OCI-LY3 (cell line): ENCODE measurements at regions not wholly inside any gene's neighbourhood (a gene's known extent, or its start where the extent isn't known, plus 50 kb on each side); places are given as distances from the start of the nearest gene placed in this dataset.

Experiments used
- H2AFZ ChIP-seq: fragments of 200-600, 300-600 bp; shearing (Covaris generic); 2 replicates; pipeline ENCODE4 v1.6.0; 2014; ENCODE audit warnings: antibody characterized with exemption, low read depth, low read length
- H3K27ac ChIP-seq: fragments of 200-600, 300-600 bp; sonication (generic); 2 replicates; pipeline ENCODE4 v1.5.1; 2014; ENCODE audit warnings: mild to moderate bottlenecking, low read length, moderate library complexity, mixed read lengths
- H3K27me3 ChIP-seq: fragments of 200-600, 300-600 bp; sonication (generic); 2 replicates; pipeline ENCODE4 v1.6.1; 2014; ENCODE audit warnings: low read depth, low read length, mixed read lengths
- H3K36me3 ChIP-seq: fragments of 200-600, 300-600 bp; sonication (generic); replicated peaks from 2 replicates; pipeline ENCODE3; 2014; ENCODE audit warnings: low read depth, low read length, mixed read lengths
- H3K4me1 ChIP-seq: fragments of 300-600, 200-600 bp; sonication (generic); 2 replicates; pipeline ENCODE4 v1.6.1; 2014; ENCODE audit warnings: low read length, mixed read lengths
- H3K4me2 ChIP-seq: fragments of 200-600, 300-600 bp; sonication (generic); 2 replicates; pipeline ENCODE4 v1.6.1; 2014; ENCODE audit warnings: low read length, mixed read lengths
- H3K4me3 ChIP-seq: fragments of 300-600, 200-600 bp; sonication (generic); 2 replicates; pipeline ENCODE4 v1.5.1; 2014; ENCODE audit warnings: antibody characterized with exemption, mild to moderate bottlenecking, low read length, moderate library complexity
- H3K79me2 ChIP-seq: fragments of 300-600, 200-600 bp; shearing (Covaris generic); 2 replicates; pipeline ENCODE4 v1.6.1; 2014; ENCODE audit warnings: mild to moderate bottlenecking, low read length, mixed read lengths
- H3K9ac ChIP-seq: fragments of 300-600, 200-600 bp; shearing (Covaris generic); 2 replicates; pipeline ENCODE4 v1.6.0; 2014; ENCODE audit warnings: mild to moderate bottlenecking, low read length, moderate library complexity
- H3K9me3 ChIP-seq: fragments of 200-600, 300-600 bp; shearing (Covaris generic); 2 replicates; pipeline ENCODE4 v1.6.1; 2014; ENCODE audit warnings: low read length, mixed read lengths; ENCODE audit not compliant: insufficient read depth
- H4K20me1 ChIP-seq: fragments of 200-600, 300-600 bp; sonication (generic); 2 replicates; pipeline ENCODE4 v1.6.1; 2016; ENCODE audit warnings: low read length, mixed read lengths; ENCODE audit not compliant: insufficient read depth
- CTCF ChIP-seq: fragments of 200-600, 300-600 bp; sonication (generic); IDR thresholded peaks from 2 replicates; pipeline ENCODE4 v1.5.1; 2014; ENCODE audit warnings: antibody characterized with exemption, low read length, low read depth
- EZH2phosphoT487 ChIP-seq: fragments of 200-600 bp; shearing (Covaris generic); IDR thresholded peaks from 2 replicates; pipeline ENCODE4 v1.6.1; 2018; ENCODE audit warnings: antibody characterized with exemption, mixed run types, low read depth

GRCh38 chr17:72031219-72031884 lies 89.5 kb upstream of the SOX9 start:
- H2AFZ ChIP-seq = no peak overlapping the region
- no peak for TF ChIP-seq EZH2phosphoT487
- TF ChIP-seq CTCF = no peak
- H3K27ac ChIP-seq = no peak overlapping the region

GRCh38 chr17:72033334-72033733 lies 87.5 kb upstream of the SOX9 start:
- Histone ChIP-seq H3K9me3 (no peaks in the 10 kb centered on the region), H3K4me1 (peaks cover 17% of the 10 kb centered on the region), H3K4me2 (no peak overlapping the region), H3K27ac (no peak overlapping the region), H3K9ac (no peak overlapping the region), H2AFZ (no peak overlapping the region), H3K27me3 (peaks cover 18% of the 10 kb centered on the region), H3K4me3 (no peak overlapping the region), H4K20me1 (no peaks in the 10 kb centered on the region), H3K79me2 (no peaks in the 10 kb centered on the region), H3K36me3 (no peaks in the 10 kb centered on the region)
- TF ChIP-seq EZH2phosphoT487 = no peak
- TF ChIP-seq CTCF = no peak

More at GRCh38 chr17:72031219-72031884, 89.5 kb upstream of the SOX9 start:
- no peak overlapping the region for H3K4me2 ChIP-seq
- H3K27me3 ChIP-seq = peaks cover 27% of the 10 kb centered on the region
- H4K20me1 ChIP-seq = no peaks in the 10 kb centered on the region
- H3K36me3 ChIP-seq = no peaks in the 10 kb centered on the region
- H3K79me2 ChIP-seq = no peaks in the 10 kb centered on the region
- H3K4me1 ChIP-seq = peaks cover 17% of the 10 kb centered on the region
- no peak overlapping the region for H3K9ac ChIP-seq
- H3K9me3 ChIP-seq = no peaks in the 10 kb centered on the region
- no peak overlapping the region for H3K4me3 ChIP-seq

DNA sequence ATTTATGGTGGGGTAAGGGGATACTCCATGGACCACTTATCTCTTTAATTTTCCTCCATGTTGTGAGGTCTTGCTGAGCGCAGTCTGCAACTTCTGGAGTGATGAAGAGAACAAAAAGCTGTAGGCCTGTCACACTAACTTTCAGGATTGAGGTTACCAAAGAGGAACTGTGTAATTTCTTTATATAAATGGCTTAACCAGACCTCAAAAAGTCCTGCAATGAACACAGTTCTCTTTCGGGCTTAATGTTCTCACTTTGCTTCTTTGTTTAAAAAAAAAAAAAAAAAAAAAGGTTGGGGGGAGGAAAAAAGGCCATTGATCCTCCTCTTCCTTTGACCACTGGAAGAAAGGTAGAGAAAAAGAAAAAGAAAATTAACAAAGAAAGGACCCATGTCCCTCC lies 86.8 kb upstream of the SOX9 start:
- Histone ChIP-seq H3K4me1 (peaks cover 17% of the 10 kb centered on the region), H3K9ac (no peak overlapping the region), H2AFZ (no peak overlapping the region), H3K79me2 (no peaks in the 10 kb centered on the region), H3K9me3 (no peaks in the 10 kb centered on the region), H3K27me3 (peaks cover 17% of the 10 kb centered on the region), H3K36me3 (no peaks in the 10 kb centered on the region), H3K4me3 (no peak overlapping the region), H3K4me2 (peak overlapping the region; percentile 30), H4K20me1 (no peaks in the 10 kb centered on the region), H3K27ac (no peak overlapping the region)
- TF ChIP-seq EZH2phosphoT487 = no peak
- no peak for TF ChIP-seq CTCF

- no peaks in the 10 kb centered on the region for H4K20me1 ChIP-seq
- H3K27ac ChIP-seq = no peak overlapping the region
- no peak overlapping the region for H3K9ac ChIP-seq
- H3K36me3 ChIP-seq = no peaks in the 10 kb centered on the region
- H3K9me3 ChIP-seq = no peaks in the 10 kb centered on the region
- H3K4me2 ChIP-seq = no peak overlapping the region
- no peaks in the 10 kb centered on the region for H3K79me2 ChIP-seq
- peaks cover 17% of the 10 kb centered on the region for H3K27me3 ChIP-seq
- TF ChIP-seq CTCF (no peak), EZH2phosphoT487 (no peak)
- no peak overlapping the region for H3K4me3 ChIP-seq
- no peak overlapping the region for H2AFZ ChIP-seq
- peaks cover 7% of the 10 kb centered on the region for H3K4me1 ChIP-seq
Measured at GRCh38 chr17:72038427-72038826, 82.4 kb upstream of the SOX9 start.
